ENCODE measurements at regions not wholly inside any gene's neighbourhood (a gene's known extent, or its start where the extent isn't known, plus 50 kb on each side); places are given as distances from the start of the nearest gene placed in this dataset.
"Not testable (repeated sequence)": the region's sequence is repeated elsewhere in the genome, so short reads cannot be mapped to it uniquely, and the experiment has no call there.

DNA sequence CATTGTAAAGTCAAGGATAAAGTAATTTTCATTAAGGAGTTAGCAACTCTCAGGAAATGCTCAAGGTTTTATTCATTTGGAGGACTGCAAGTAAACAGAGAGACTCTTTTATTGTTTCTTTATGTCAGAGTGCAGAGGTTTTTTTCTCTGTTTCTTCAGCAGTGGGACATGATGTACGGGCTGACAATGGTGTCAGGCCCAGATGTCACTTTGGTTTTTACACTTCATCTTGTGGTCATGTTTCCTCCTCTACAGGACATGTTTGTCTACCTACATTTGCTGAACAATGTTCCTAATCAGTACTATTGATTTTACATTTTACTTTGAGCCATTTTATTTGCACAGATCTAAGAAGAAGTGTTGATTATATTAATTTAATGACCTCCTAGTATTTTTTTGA, 72.8 kb upstream of the PARP8 start:
- no peaks in the 10 kb centered on the region for H3K36me3 ChIP-seq
- no peaks in the 10 kb centered on the region for H3K27me3 ChIP-seq (replicated peaks; ENCODE audit: insufficient read depth)
- no peaks in the 10 kb centered on the region for H3K9me3 ChIP-seq
- DNase-seq (ENCODE audit: low spot score), result no peak
- H3K4me3 ChIP-seq, result no peak overlapping the region
- TF ChIP-seq CTCF (IDR thresholded peaks at IDR 0.05), result no peak
- no peak for ATAC-seq (ENCODE audit: insufficient number of reproducible peaks, low FRiP score, low read depth)
- no peaks in the 10 kb centered on the region for H3K4me1 ChIP-seq (ENCODE audit: control insufficient read depth in 1 of 2, low read depth in 2 of 2)
- no peak overlapping the region for H3K27ac ChIP-seq

DNA sequence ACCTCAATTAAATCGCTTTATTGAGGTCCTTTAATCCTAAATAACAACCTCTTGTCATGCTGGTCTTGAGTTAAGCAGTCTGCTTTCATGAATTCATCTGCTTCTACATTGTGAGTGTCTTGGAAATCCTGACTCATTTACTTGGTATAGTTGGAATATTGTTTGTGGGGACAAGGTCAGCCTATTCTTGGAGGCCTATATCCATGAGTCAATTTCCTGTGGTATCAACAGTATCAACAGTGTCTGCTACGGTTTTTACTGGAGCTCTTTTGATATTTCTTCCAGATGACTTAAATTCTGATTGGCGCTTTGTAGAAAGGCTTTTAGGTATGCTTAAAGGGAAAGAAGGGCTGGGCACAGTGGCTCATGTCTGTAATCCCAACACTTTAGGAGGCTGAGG, 71.2 kb upstream of the PARP8 start:
- H3K4me1 ChIP-seq (ENCODE audit: control insufficient read depth in 1 of 2, low read depth in 2 of 2), result no peaks in the 10 kb centered on the region
- no peaks in the 10 kb centered on the region for H3K36me3 ChIP-seq
- no peak for TF ChIP-seq CTCF (IDR thresholded peaks at IDR 0.05)
- no peaks in the 10 kb centered on the region for H3K27me3 ChIP-seq (replicated peaks; ENCODE audit: insufficient read depth)
- H3K4me3 ChIP-seq, result no peak overlapping the region
- H3K9me3 ChIP-seq, result no peaks in the 10 kb centered on the region
- no peak overlapping the region for H3K27ac ChIP-seq
- DNase-seq (ENCODE audit: low spot score), result no peak
- ATAC-seq (ENCODE audit: insufficient number of reproducible peaks, low FRiP score, low read depth), result no peak

- H3K4me1 ChIP-seq (ENCODE audit: control insufficient read depth in 1 of 2, low read depth in 2 of 2); H3K4me3 ChIP-seq; ATAC-seq (ENCODE audit: insufficient number of reproducible peaks, low FRiP score, low read depth): not testable (repeated sequence)
Measured at GRCh38 chr5:50601576-50601975, 64.9 kb upstream of the PARP8 start.

DNA sequence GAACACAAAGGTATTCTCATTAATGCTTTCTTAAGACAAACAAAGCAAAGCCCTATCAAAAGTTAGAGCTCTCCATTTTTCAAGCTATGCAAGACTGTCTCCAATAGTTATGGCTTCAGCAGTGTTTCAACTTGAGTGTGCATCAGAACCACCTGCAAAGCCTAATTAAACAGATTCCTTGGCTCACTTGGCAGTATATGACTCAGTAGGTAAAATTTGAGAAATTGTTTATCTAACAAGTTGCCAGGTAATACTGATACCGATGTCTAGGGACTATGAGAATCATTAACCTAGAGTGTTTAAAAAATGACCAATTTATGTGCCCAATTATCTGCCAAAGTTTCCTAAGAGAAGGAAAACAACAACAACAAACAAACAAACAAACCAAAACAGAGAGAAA, 60.3 kb upstream of the PARP8 start:
- ATAC-seq (ENCODE audit: insufficient number of reproducible peaks, low FRiP score, low read depth) (no peak), DNase-seq (ENCODE audit: low spot score) (no peak)
- no peaks in the 10 kb centered on the region for H3K27me3 ChIP-seq (replicated peaks; ENCODE audit: insufficient read depth)
- no peaks in the 10 kb centered on the region for H3K36me3 ChIP-seq
- H3K27ac ChIP-seq, result no peak overlapping the region
- H3K4me3 ChIP-seq, result no peak overlapping the region
- no peak for TF ChIP-seq CTCF (IDR thresholded peaks at IDR 0.05)
- no peaks in the 10 kb centered on the region for H3K9me3 ChIP-seq
- no peaks in the 10 kb centered on the region for H3K4me1 ChIP-seq (ENCODE audit: control insufficient read depth in 1 of 2, low read depth in 2 of 2)

More at GRCh38 chr5:50601576-50601975, 64.9 kb upstream of the PARP8 start:
- not testable (repeated sequence) for H3K27ac ChIP-seq; H3K9me3 ChIP-seq; DNase-seq (ENCODE audit: low spot score); H3K36me3 ChIP-seq; H3K27me3 ChIP-seq (replicated peaks; ENCODE audit: insufficient read depth)

DNA sequence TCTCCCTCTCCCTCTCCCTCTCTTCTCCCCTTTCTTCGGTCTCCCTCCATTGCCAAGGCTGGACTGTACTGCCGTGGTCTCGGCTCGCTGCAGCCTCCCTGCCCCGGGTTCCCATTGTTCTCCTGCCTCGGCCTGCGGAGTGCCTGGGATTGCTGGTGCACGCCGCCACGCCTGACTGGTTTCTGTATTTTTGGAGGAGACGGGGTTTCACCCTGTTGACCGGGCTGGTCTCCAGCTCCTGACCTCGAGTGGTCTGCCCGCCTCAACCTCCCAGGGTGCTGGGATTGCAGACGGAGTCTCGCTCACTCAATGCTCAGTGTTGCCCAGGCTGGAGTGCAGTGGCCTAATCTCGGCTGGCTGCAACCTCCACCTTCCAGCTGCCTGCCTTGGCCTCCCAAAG, 59.0 kb upstream of the PARP8 start:
- H3K36me3 ChIP-seq; ATAC-seq (ENCODE audit: insufficient number of reproducible peaks, low FRiP score, low read depth); H3K27ac ChIP-seq; DNase-seq (ENCODE audit: low spot score); H3K27me3 ChIP-seq (replicated peaks; ENCODE audit: insufficient read depth); H3K4me3 ChIP-seq; H3K4me1 ChIP-seq (ENCODE audit: control insufficient read depth in 1 of 2, low read depth in 2 of 2); H3K9me3 ChIP-seq: not testable (repeated sequence)

DNA sequence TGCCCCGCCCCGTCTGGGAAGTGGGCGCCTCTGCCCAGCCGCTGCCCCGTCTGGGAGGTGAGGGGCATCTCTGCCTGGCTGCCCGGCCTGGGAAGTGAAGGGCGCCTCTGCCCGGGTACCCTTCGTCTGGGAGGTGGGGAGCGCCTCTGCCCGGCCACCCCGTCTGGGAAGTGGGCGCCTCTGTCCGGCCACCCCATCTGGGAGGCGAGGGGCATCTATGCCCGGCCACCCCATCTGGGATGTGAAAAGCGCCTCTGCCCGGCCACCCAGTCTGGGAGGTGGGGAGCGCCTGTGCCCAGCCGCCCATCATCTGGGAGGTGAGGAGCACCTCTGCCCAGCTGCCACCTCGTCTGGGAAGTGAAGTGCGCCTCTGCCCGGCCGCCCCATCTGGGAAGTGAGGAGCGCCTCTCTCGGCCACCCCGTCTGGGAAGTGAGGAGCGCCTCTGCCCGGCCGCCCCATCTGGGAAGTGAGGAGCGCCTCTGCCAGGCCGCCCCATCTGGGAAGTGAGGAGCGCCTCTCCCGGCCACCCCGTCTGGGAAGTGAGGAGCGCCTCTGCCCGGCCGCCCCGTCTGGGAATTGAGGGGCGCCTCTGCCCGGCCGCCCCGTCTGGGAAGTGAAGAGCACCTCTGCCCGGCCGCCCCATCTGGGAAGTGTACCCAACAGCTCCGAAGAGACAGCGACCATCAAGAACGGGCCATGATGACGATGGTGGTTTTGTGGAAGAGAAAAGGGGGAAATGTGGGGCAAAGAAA, 58.3 kb upstream of the PARP8 start:
- not testable (repeated sequence) for ATAC-seq (ENCODE audit: insufficient number of reproducible peaks, low FRiP score, low read depth); H3K27ac ChIP-seq; H3K4me3 ChIP-seq; H3K4me1 ChIP-seq (ENCODE audit: control insufficient read depth in 1 of 2, low read depth in 2 of 2); H3K9me3 ChIP-seq; H3K36me3 ChIP-seq; H3K27me3 ChIP-seq (replicated peaks; ENCODE audit: insufficient read depth); DNase-seq (ENCODE audit: low spot score)

- DNase-seq (ENCODE audit: low spot score); H3K36me3 ChIP-seq; H3K27me3 ChIP-seq (replicated peaks; ENCODE audit: insufficient read depth); H3K4me1 ChIP-seq (ENCODE audit: control insufficient read depth in 1 of 2, low read depth in 2 of 2); H3K4me3 ChIP-seq; ATAC-seq (ENCODE audit: insufficient number of reproducible peaks, low FRiP score, low read depth); H3K9me3 ChIP-seq; H3K27ac ChIP-seq: not testable (repeated sequence)
Measured at GRCh38 chr5:50613057-50613456, 53.4 kb upstream of the PARP8 start.
